ENCODE measurements at regions not wholly inside any gene's neighbourhood (a gene's known extent, or its start where the extent isn't known, plus 50 kb on each side); places are given as distances from the start of the nearest gene placed in this dataset.

- TF ChIP-seq FOXK1 (CRISPR knock-in tag; IDR thresholded peaks at IDR 0.05), result no peak
- no peak for TF ChIP-seq KAT7 (CRISPR knock-in tag; IDR thresholded peaks at IDR 0.05; ENCODE audit: borderline replicate concordance)
- no peak for TF ChIP-seq USF1 (CRISPR knock-in tag; IDR thresholded peaks at IDR 0.05)
- no peak for TF ChIP-seq ATF1 (CRISPR knock-in tag; IDR thresholded peaks at IDR 0.05)
- no peak for TF ChIP-seq SMAD4 (CRISPR knock-in tag; IDR thresholded peaks at IDR 0.05)
These were observed 328.5 kb downstream of the TDRD15 start (continued) for GRCh38 chr2:21452263-21452662.

- Mint-ChIP-seq H3K27me3 (ENCODE audit: low read depth) (peaks cover 3% of the 10 kb centered on the region), H3K36me3 (peaks cover 7% of the 10 kb centered on the region), H3K4me3 (no peak overlapping the region), H3K4me1 (peaks cover 56% of the 10 kb centered on the region), H3K9me3 (peaks cover 7% of the 10 kb centered on the region), H3K27ac (no peak overlapping the region)
- ChIA-PET CTCF (interaction anchor here (0.6 to 0.9 kb wide), 2 partner anchors 31 to 43 kb away, joined by 3 to 12 read pairs; no protein-coding TSS in a partner anchor), POLR2A (interaction anchor here (0.6 kb wide), 1 partner anchor 8 kb away, joined by 5 read pairs; no protein-coding TSS in a partner anchor)
- no peak for DNase-seq (ENCODE audit: low spot score)
- TF ChIP-seq ATF6 (CRISPR knock-in tag; IDR thresholded peaks at IDR 0.05), result no peak
- ATAC-seq, result peak; percentile 65
These were observed 328.9 kb downstream of the TDRD15 start for GRCh38 chr2:21452678-21453077.

- peaks cover 56% of the 10 kb centered on the region for H3K4me1 Mint-ChIP-seq
- H3K27me3 Mint-ChIP-seq (ENCODE audit: low read depth), result peaks cover 3% of the 10 kb centered on the region
- no peak overlapping the region for H3K27ac Mint-ChIP-seq
- CTCF ChIA-PET, result no interaction called here
- TF ChIP-seq TEAD1 (CRISPR knock-in tag; IDR thresholded peaks at IDR 0.05) (no peak), PREB (CRISPR knock-in tag; IDR thresholded peaks at IDR 0.05; ENCODE audit: borderline replicate concordance) (no peak), ZNF416 (CRISPR knock-in tag; IDR thresholded peaks at IDR 0.05) (no peak), ARID4B (CRISPR knock-in tag; IDR thresholded peaks at IDR 0.05; ENCODE audit: borderline replicate concordance) (no peak), NFYB (CRISPR knock-in tag; conservative IDR thresholded peaks at IDR 0.05; ENCODE audit: low read depth) (no peak), NFE2L1 (CRISPR knock-in tag; IDR thresholded peaks at IDR 0.05) (no peak), ZNF121 (CRISPR knock-in tag; IDR thresholded peaks at IDR 0.05) (no peak), GRHL2 (CRISPR knock-in tag; IDR thresholded peaks at IDR 0.05; ENCODE audit: insufficient replicate concordance, severe bottlenecking) (no peak), ZNF512 (CRISPR knock-in tag; IDR thresholded peaks at IDR 0.05; ENCODE audit: borderline replicate concordance) (no peak)
- DNase-seq (ENCODE audit: low spot score) (no peak), ATAC-seq (no peak)
- H3K9me3 Mint-ChIP-seq, result peaks cover 16% of the 10 kb centered on the region
- peaks cover 19% of the 10 kb centered on the region for H3K36me3 Mint-ChIP-seq
- POLR2A ChIA-PET, result no interaction called here
- no peak overlapping the region for H3K4me3 Mint-ChIP-seq
These were observed 330.1 kb downstream of the TDRD15 start for GRCh38 chr2:21453723-21454450.

Data from WTC11 (cell line).